ENCODE measurements at regions not wholly inside any gene's neighbourhood (a gene's known extent, or its start where the extent isn't known, plus 50 kb on each side); places are given as distances from the start of the nearest gene placed in this dataset.

DNA sequence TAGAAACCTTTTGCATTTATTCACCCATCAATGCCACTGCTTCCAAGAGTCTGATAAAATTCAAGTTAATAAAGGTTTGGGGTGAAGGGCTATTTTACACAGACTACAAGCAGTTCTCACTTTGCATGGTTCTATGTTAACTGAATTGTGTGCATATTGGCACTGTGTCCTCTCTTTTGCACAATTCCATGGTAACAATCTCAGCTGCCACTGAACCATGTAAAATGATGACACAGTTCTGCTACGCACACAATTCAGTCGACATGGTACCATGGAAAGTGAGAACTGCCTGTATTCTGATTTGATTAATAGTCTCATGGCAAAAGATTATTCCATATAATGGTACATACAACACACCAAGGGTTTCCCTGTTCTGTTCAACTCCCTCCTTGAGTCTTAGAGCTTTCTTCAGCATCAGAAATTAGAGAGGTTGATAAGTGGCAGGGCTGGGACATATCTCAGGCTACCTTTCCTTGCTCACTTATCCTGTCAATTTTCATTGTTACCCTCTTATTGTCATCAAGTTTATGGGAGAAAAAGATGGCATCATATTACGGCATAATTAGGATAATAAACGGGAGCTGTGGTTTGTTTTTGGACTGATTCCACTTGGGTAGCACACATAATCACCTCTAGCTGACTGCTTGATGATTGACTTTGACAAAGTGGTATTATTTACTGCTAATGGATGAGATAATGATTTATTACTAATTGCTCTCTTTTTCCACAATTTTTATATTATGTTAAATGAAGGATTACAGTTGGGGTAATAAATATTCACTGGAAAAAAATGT lies 139.3 kb upstream of the CREB1 start:
- H3K27ac ChIP-seq, result no peak overlapping the region
- H3K9me3 ChIP-seq, result no peaks in the 10 kb centered on the region
- ATAC-seq (ENCODE audit: low FRiP score in 2 of 2) (no peak), DNase-seq (no peak)
- no peak for TF ChIP-seq POLR2AphosphoS5 (IDR thresholded peaks at IDR 0.05)
- TF ChIP-seq POLR2A (IDR thresholded peaks at IDR 0.05), result no peak
- TF ChIP-seq EP300 (IDR thresholded peaks at IDR 0.05), result no peak
- TF ChIP-seq, protein P1, sequence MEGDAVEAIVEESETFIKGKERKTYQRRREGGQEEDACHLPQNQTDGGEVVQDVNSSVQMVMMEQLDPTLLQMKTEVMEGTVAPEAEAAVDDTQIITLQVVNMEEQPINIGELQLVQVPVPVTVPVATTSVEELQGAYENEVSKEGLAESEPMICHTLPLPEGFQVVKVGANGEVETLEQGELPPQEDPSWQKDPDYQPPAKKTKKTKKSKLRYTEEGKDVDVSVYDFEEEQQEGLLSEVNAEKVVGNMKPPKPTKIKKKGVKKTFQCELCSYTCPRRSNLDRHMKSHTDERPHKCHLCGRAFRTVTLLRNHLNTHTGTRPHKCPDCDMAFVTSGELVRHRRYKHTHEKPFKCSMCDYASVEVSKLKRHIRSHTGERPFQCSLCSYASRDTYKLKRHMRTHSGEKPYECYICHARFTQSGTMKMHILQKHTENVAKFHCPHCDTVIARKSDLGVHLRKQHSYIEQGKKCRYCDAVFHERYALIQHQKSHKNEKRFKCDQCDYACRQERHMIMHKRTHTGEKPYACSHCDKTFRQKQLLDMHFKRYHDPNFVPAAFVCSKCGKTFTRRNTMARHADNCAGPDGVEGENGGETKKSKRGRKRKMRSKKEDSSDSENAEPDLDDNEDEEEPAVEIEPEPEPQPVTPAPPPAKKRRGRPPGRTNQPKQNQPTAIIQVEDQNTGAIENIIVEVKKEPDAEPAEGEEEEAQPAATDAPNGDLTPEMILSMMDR (IDR thresholded peaks at IDR 0.05), result no peak
- H3K4me1 ChIP-seq, result no peaks in the 10 kb centered on the region
- no peaks in the 10 kb centered on the region for H3K36me3 ChIP-seq
- H3K27me3 ChIP-seq, result no peaks in the 10 kb centered on the region
- no peak overlapping the region for H3K4me3 ChIP-seq
- 90 to 95% methylated on average over 4 of the region's 4 CpGs for WGBS, 2 donors

DNA sequence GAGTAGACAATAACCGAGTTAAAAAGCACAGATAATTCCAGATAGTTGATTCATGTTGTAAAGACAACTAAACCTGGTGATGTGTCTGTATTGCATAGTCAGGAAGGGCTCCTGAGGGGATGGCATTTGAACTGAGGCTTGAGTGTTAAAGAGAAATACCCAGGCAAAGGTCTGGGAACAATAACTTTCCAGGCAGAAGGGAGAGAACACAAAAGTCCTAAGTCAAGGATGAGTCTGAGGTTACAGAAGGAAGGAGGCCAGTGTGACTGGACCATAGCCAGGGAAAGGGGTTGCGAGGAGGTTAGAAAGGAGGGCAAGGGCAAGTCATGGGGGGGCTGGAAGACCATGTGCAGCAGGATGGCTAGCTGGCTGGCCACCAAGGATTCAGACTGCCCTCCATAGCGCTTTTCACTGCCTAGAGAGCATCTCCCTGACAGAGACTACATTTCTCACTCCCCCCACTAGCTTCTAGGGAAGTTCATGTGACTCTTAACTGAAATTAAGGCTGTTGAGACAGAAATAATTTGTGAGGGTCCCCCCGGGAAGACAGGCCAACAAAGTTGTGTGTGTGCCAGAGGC lies 135.5 kb upstream of the CREB1 start:
- 78 to 83% methylated on average over 4 of the region's 4 CpGs for WGBS, 2 donors
- H3K36me3 ChIP-seq, result no peaks in the 10 kb centered on the region
- ATAC-seq (ENCODE audit: low FRiP score in 2 of 2), result no peak

DNA sequence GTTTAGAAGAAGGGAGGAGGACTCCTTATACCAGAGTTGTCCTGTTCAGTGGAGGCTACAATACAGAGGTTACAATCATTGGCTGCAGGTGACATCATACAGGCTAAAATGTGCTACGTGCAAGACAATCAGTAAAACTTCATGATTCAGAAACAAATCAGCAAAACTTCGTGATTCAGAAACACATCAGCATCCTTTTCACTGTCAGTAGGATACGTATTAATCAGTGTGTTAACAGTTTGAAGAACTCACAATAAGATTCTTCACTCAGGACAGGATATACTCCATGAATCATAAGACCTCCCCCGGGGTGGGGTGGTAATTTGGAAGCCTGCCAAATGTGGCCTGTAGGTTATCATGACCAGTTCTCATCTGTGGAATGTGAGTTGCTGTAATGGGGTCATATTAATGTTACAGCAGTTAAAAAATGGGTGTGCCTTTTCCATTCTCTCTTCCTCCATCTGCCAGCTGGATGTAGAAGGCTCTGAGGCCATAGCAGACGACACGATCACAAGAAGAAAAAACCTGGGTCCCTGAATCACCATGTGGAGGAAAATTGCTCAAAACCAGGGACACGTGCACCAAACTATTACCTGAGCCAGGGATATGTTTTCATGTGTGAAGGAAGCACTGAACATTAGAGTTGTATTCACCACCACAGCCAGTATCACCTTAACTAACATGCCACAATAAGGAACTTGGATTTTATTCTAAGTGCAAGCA lies 134.8 kb upstream of the CREB1 start:
- ATAC-seq (ENCODE audit: low FRiP score in 2 of 2) (peak in 1 of 2 donors; percentile 49), DNase-seq (no peak)
- H3K9me3 ChIP-seq, result no peaks in the 10 kb centered on the region
- 52 to 56% methylated on average over 7 of the region's 7 CpGs for WGBS, 2 donors
- H3K4me3 ChIP-seq, result no peak overlapping the region
- no peak for TF ChIP-seq POLR2A (IDR thresholded peaks at IDR 0.05)
- TF ChIP-seq POLR2AphosphoS5 (IDR thresholded peaks at IDR 0.05), result no peak
- no peaks in the 10 kb centered on the region for H3K4me1 ChIP-seq
- H3K27ac ChIP-seq, result no peak overlapping the region
- H3K27me3 ChIP-seq, result no peaks in the 10 kb centered on the region
- H3K36me3 ChIP-seq, result no peaks in the 10 kb centered on the region

More for the DNA sequence above, 135.5 kb upstream of the CREB1 start:
- Histone ChIP-seq H3K27ac (no peak overlapping the region), H3K4me1 (no peaks in the 10 kb centered on the region), H3K9me3 (no peaks in the 10 kb centered on the region), H3K27me3 (no peaks in the 10 kb centered on the region), H3K4me3 (no peak overlapping the region)
- DNase-seq, result no peak
- TF ChIP-seq, protein P1 (IDR thresholded peaks at IDR 0.05), result no peak
- TF ChIP-seq POLR2AphosphoS5 (IDR thresholded peaks at IDR 0.05) (no peak), POLR2A (IDR thresholded peaks at IDR 0.05) (no peak), EP300 (IDR thresholded peaks at IDR 0.05) (no peak)

DNA sequence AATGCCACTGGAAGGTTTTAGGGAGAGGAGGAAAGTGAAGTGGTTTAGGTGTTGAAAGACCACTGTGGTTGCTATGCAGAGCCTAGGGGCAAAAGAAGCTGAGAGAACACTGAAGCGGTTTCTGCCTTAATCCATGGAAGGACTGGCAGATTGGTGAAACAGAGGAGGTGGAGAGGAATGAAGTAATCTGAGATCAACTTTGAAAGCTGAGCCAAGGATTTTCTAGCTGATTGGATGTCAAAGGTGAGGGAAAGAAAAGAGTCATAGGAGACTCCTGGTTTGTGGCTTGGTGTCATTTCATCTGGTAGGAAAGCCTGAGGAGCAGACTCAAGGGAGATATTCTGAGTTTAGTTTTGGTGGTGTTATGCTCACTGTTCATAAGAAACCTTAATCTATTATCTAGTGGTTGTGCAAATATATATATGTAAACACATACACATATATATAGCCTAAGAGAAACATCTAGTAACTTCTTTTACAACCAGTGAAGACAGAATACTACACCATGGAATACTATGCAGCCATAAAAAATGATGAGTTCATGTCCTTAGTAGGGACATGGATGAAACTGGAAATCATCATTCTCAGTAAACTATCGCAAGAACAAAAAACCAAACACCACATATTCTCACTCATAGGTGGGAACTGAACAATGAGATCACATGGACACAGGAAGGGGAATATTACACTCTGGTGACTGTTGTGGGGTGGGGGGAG lies 134.1 kb upstream of the CREB1 start:
- TF ChIP-seq EP300 (IDR thresholded peaks at IDR 0.05) (no peak), POLR2A (IDR thresholded peaks at IDR 0.05) (no peak), POLR2AphosphoS5 (IDR thresholded peaks at IDR 0.05) (no peak)
- TF ChIP-seq, protein P1 (IDR thresholded peaks at IDR 0.05), result no peak
- Histone ChIP-seq H3K27ac (no peak overlapping the region), H3K4me3 (no peak overlapping the region), H3K4me1 (no peaks in the 10 kb centered on the region), H3K9me3 (no peaks in the 10 kb centered on the region), H3K36me3 (no peaks in the 10 kb centered on the region), H3K27me3 (no peaks in the 10 kb centered on the region)
- WGBS, 2 donors, result 93 to 98% methylated on average over 2 of the region's 2 CpGs
- DNase-seq (no peak), ATAC-seq (ENCODE audit: low FRiP score in 2 of 2) (no peak)

All from upper lobe of left lung (tissue), 6 donors.